Upper lobe of right lung (tissue), 1 donor: ENCODE measurements at regions not wholly inside any gene's neighbourhood (a gene's known extent, or its start where the extent isn't known, plus 50 kb on each side); places are given as distances from the start of the nearest gene placed in this dataset.

Source experiments
- ATAC-seq: fragments of 200-7000 bp; cut with Tn5 transposase; one replicate; pipeline ENCODE4 v1.9.1; 2020; ENCODE audit warnings: mild to moderate bottlenecking, moderate library complexity
- DNase-seq: peaks from one replicate; pipeline ENCODE4 v3.0.0-alpha.2; 2020
- H3K27ac ChIP-seq: fragments of 200-600 bp; one replicate; pipeline ENCODE4 v1.8.0; 2022
- H3K27me3 ChIP-seq: fragments of 200-600 bp; one replicate; pipeline ENCODE4 v1.8.0; 2022; ENCODE audit warnings: mild to moderate bottlenecking
- H3K36me3 ChIP-seq: fragments of 200-600 bp; one replicate; pipeline ENCODE4 v1.8.0; 2022
- H3K4me1 ChIP-seq: fragments of 200-600 bp; one replicate; pipeline ENCODE4 v1.8.0; 2022
- H3K4me3 ChIP-seq: fragments of 200-600 bp; one replicate; pipeline ENCODE4 v1.8.0; 2022; ENCODE audit warnings: mild to moderate bottlenecking
- H3K9me3 ChIP-seq: fragments of 200-600 bp; one replicate; pipeline ENCODE4 v1.8.0; 2022
- CTCF ChIP-seq: fragments of 200-600 bp; IDR thresholded peaks from one replicate; pipeline ENCODE4 v1.8.0; 2022; ENCODE audit warnings: antibody characterized with exemption
- intact Hi-C: fragments of 100-400 bp; cut with DNase I; formaldehyde crosslinking; loops from one replicate; pipeline ENCODE4 v1.11.0; 2022
- donor health status: DM: no; HTN: yes; CAD: no; lungs with severe emphysema.

- intact Hi-C loops, result no loop called here
- DNase-seq (no peak), ATAC-seq (no peak)
- Histone ChIP-seq H3K4me1 (peaks cover 3% of the 10 kb centered on the region), H3K4me3 (no peak overlapping the region), H3K27ac (no peak overlapping the region), H3K27me3 (no peaks in the 10 kb centered on the region), H3K36me3 (no peaks in the 10 kb centered on the region), H3K9me3 (no peaks in the 10 kb centered on the region)
- TF ChIP-seq CTCF, result no peak
Measured at GRCh38 chr9:105147110-105147871, 97.2 kb upstream of the SLC44A1 start.

- H3K27ac ChIP-seq, result no peak overlapping the region
- no peaks in the 10 kb centered on the region for H3K36me3 ChIP-seq
- ATAC-seq (no peak), DNase-seq (no peak)
- H3K27me3 ChIP-seq, result no peaks in the 10 kb centered on the region
- intact Hi-C loops, result no loop called here
- TF ChIP-seq CTCF, result no peak
- H3K4me1 ChIP-seq, result peaks cover 3% of the 10 kb centered on the region
- no peak overlapping the region for H3K4me3 ChIP-seq
- no peaks in the 10 kb centered on the region for H3K9me3 ChIP-seq
Measured at GRCh38 chr9:105148328-105149006, 96.0 kb upstream of the SLC44A1 start.

- Histone ChIP-seq H3K9me3 (no peaks in the 10 kb centered on the region), H3K36me3 (no peaks in the 10 kb centered on the region), H3K4me3 (no peak overlapping the region), H3K27me3 (no peaks in the 10 kb centered on the region), H3K4me1 (peaks cover 3% of the 10 kb centered on the region), H3K27ac (no peak overlapping the region)
- intact Hi-C loops, result loop anchor here (10.0 kb wide), 1 partner anchor 264 kb away; no protein-coding TSS in a partner anchor
- no peak for TF ChIP-seq CTCF
- no peak for DNase-seq
- peak; percentile 55 for ATAC-seq
Measured at GRCh38 chr9:105150991-105151685, 93.3 kb upstream of the SLC44A1 start.

GRCh38 chr9:105151686-105151995, 92.8 kb upstream of the SLC44A1 start:
- intact Hi-C loops, result loop anchor here (10.0 kb wide), 1 partner anchor 263 kb away; no protein-coding TSS in a partner anchor
- no peak overlapping the region for H3K4me3 ChIP-seq
- DNase-seq (no peak), ATAC-seq (no peak)
- peaks cover 3% of the 10 kb centered on the region for H3K4me1 ChIP-seq
- no peaks in the 10 kb centered on the region for H3K9me3 ChIP-seq
- no peaks in the 10 kb centered on the region for H3K27me3 ChIP-seq
- TF ChIP-seq CTCF, result no peak
- H3K36me3 ChIP-seq, result no peaks in the 10 kb centered on the region
- H3K27ac ChIP-seq, result no peak overlapping the region

GRCh38 chr9:105154723-105155191, 89.7 kb upstream of the SLC44A1 start:
- Histone ChIP-seq H3K9me3 (no peaks in the 10 kb centered on the region), H3K36me3 (no peaks in the 10 kb centered on the region), H3K27ac (no peak overlapping the region), H3K27me3 (no peaks in the 10 kb centered on the region), H3K4me1 (peaks cover 3% of the 10 kb centered on the region), H3K4me3 (no peak overlapping the region)
- ATAC-seq (peak; percentile 71), DNase-seq (no peak)
- intact Hi-C loops, result loop anchor here (10.0 kb wide), 1 partner anchor 260 kb away; no protein-coding TSS in a partner anchor
- TF ChIP-seq CTCF, result no peak
